HFF-Myc (cell line): ENCODE measurements at regions not wholly inside any gene's neighbourhood (a gene's known extent, or its start where the extent isn't known, plus 50 kb on each side); places are given as distances from the start of the nearest gene placed in this dataset.

Source experiments
- DNase-seq: peaks from one replicate; pipeline ENCODE4 v3.0.0-alpha.2; 2011; ENCODE audit warnings: low read depth; ENCODE audit errors: extremely low read depth
- H3K4me3 ChIP-seq: replicated peaks from 2 replicates; pipeline ENCODE4 v1.5.1; 2011; ENCODE audit warnings: low read depth, mild to moderate bottlenecking, control low read depth, low read length
- CTCF ChIP-seq: IDR thresholded peaks from 2 replicates; pipeline ENCODE4 v1.5.1; 2012; ENCODE audit warnings: mild to moderate bottlenecking, low read depth, low read length, control low read depth; ENCODE audit errors: missing control alignments

DNA sequence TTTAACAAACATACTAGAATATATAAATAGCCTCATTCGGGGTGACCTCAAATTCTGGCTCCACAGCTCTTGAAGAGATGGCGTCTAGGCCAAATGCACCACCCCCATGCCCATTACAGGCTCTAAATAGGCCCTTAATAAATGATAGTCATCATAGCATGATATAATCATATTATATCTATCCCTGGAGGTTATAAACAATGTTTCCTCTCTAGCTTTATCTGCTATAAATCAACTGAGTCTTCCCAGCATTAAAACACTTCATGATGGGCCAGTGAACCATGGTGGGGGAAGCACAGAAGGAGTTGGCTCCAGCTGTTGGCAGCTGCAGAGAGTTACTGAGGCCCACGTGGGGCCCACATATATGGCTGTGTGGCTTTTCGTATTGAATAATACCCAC, 214.9 kb upstream of the MPHOSPH6 start:
- TF ChIP-seq CTCF: no peak
- no peak overlapping the region for H3K4me3 ChIP-seq
- no peak for DNase-seq

GRCh38 chr16:82384017-82384416, 214.0 kb upstream of the MPHOSPH6 start:
- TF ChIP-seq CTCF: no peak
- H3K4me3 ChIP-seq: no peak overlapping the region
- no peak for DNase-seq

GRCh38 chr16:82382521-82382920, 212.5 kb upstream of the MPHOSPH6 start:
- DNase-seq: no peak
- no peak for TF ChIP-seq CTCF
- no peak overlapping the region for H3K4me3 ChIP-seq

GRCh38 chr16:82379551-82379950, 209.5 kb upstream of the MPHOSPH6 start:
- TF ChIP-seq CTCF: no peak
- no peak for DNase-seq
- H3K4me3 ChIP-seq: no peak overlapping the region

DNA sequence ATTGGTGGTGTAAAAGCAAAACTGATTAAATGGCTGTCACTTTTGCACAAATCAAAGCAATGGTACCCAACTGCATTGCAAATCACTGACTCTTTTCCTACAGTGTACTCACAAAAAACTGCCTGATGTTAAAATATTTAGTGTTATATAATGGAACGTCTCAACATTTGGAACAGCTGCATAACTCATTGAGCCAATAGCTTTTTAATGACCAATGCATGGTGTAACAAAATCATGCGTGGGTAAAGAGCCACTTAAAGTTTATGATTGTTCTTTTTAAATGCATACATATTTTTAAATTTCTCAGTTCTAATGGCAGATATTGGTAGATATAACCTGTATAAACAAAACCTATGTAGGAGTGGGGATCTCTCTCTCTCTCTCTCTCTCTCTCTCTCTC, 204.0 kb upstream of the MPHOSPH6 start:
- DNase-seq: no peak
- no peak overlapping the region for H3K4me3 ChIP-seq
- TF ChIP-seq CTCF: no peak

DNA sequence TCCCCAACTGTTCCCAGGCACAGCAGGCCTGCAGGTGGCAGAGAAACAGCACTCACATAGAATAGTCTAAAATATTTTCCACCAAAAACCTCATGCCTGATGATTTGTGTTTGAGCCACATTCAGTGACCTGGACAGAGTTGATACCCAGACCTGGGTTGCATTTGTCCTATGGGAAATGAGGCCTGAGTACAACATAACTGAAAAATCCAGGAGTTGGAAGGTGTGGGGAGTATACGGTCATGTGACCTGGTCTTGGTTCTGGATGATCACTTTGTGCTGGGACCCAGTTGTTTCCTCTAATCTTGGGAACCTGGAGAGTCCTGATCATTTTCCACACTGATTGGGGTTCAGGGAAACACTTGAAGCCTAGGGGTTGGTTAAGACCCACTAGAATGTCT, 200.3 kb upstream of the MPHOSPH6 start:
- DNase-seq: no peak
- no peak overlapping the region for H3K4me3 ChIP-seq
- TF ChIP-seq CTCF: no peak

DNA sequence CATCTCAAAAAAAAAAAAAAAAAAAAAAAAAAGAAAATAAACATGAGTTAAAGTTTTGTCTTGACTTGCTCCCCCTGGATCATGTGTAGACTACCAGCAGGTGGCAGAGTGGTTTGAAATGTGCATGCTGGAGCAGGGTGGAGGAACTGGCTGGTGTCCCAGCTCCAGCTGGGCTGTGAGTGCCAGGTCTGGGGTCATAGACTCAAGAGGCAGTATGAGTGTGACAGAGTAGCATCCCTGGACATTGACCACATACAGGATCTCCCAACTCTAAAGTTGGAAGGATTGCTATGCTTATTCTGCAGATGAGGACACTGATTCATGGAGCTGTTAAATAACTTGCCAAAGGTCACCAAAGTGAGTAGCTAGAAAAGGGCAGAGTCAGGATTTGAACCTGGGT, 198.0 kb upstream of the MPHOSPH6 start:
- no peak for DNase-seq
- TF ChIP-seq CTCF: peak; percentile 37
- H3K4me3 ChIP-seq: no peak overlapping the region
